TTC549 (cell line): ENCODE measurements at regions not wholly inside any gene's neighbourhood (a gene's known extent, or its start where the extent isn't known, plus 50 kb on each side); places are given as distances from the start of the nearest gene placed in this dataset.

Experiments
- FAIRE-seq: peaks from 2 replicates; lab custom pipeline; 2012; peaks lifted over from hg19 to GRCh38; lab: Jason Lieb, UNC

DNA sequence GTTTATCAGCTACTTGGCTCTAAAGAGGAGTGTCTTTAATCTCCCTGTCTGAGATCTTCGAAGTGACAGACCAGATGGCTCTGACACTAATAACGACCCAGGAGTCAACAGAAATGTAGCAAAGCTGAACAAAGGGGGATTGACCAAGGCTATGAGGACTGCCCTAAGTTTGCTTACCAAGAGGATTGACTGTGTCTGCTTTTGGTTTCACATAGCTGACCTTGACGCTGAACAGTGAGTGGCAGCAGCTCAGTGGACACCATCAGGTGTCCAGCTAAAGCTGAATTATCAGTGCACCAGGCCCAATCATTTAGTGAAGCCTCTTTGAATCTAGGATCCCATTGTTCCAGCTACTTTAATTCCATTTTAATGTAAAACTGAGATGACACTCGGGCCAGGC, 262.6 kb downstream of the COX7C start:
- FAIRE-seq = no peak

DNA sequence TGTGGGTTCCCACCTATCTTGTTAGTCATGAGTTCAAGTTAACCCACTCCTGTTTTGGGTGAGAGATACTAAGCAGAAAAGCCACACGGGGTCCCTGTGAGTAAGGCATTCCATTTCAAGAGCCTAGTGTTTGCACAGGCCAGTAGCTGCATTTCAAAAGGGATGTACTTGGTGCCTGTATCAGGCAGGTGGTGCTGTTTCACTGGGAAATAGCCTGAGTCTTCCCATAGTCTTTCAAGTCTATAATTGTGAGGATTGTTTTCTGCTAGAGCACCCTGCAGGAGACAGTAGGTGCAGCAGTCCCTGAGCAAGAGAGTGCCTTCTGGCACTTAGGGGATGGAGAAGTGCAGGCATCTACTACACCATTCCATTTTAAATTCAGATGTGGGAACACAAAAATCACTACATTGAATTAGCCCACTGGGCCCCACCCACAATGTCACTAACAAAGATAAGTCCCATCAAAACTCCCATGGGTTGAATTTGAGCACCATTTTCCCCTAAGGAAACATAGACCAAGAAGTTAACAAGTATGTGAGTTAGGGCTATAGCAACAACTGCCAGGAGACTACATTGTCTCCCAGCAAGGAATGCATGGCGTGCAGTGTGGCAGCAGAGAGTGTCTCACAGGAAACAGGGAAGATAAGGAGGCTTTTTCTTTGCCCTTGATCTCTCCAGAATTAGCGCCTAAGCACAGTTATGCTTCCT, 263.2 kb downstream of the COX7C start:
- no peak for FAIRE-seq

DNA sequence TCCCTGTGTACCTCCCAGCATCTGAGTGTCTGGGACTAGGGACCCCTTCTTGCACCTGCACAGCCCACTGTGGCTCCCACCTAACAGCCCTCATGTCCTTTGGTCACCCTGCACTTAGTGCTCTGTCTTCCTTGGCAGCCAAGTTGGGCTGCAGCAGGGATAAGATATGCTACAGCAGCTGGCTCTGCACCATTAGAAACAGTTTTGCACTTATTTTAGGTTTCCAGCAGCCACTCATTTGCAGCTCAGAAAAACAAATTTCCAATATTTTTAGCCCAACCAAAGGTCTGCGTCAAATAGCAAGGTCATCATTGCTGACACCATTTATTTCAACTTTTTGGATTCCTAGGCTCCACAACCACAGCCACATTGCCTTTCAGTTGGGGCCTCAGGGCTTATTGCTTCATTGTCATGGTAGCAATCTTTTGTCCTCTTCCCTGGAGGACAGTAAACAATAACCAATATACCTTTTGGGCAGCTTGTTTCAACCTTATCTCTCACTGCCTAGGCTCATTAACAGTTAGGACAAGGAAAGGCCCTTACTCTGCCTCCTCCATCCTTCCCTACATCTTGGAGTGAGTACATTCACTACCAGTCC, 263.9 kb downstream of the COX7C start:
- FAIRE-seq = no peak

DNA sequence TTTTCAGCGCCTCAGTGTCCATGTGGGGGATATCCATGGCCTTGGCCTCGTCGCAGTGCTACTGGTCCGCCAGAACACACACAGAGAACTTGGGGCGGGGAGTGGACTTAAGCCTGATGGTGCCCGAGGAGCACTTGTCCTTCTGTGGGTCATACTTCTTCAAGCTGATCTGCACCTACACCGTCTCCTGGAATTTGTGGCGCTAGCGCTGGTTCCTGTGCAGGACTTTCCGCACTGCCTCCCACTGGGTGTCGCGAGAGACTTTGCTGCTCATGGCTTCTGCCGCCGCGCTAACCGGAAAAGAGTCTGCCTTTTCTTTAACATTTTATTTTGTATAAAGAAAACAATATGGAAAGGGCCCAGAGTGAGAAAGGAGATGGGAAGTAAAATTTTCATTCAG, 266.9 kb downstream of the COX7C start:
- no peak for FAIRE-seq

DNA sequence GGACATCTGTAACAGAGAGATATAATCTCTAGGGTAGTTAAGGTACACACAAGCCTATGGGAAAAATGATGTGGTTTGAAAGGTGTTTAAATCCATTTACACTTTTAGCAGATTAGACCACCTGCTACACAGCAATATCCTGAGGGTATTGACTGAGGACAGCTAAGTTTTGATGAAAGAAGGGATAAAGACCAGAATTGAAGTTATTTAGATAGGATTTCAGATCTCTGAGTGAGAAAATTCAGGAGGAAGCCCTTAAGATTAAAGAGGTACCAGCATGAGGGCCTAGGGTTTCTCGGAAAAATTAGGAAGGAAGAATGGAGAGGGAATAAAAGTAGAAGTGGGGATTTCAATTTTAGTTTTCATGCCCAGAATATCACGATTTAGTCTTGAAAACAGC, 267.3 kb downstream of the COX7C start:
- no peak for FAIRE-seq

DNA sequence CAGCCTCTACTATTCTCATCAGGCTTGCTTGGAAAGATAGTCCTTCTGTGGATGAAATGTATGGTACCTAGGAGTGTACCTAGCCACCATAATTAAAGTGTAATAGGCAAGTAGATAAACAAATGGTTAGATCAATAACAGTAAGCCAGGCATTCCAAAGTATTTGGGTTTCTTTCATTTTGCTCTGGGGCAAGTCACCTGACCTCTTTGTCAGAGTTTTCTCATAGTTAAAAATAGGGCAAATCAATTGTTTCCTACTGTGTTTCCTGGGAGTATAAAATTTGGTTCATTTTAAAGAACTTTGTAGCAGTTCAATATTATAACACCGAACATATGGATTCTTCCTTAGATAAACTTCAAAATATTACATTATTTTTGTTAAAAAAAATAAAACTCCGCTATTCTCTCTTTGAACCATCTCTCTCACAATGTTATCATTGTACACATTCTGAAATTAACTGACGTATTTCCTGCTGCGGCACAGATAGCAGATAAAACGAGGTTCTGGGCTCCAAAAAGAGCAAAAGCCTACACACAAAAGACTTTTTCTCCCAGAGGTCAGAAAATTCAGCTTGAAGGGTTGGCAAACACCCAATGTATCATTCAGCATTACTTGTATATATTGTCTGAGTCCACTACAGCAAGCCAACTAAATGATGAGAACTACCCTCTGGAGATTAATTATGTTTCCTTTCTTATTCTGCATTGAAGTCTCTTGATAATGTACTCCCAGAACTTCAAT, 267.9 kb downstream of the COX7C start:
- no peak for FAIRE-seq

DNA sequence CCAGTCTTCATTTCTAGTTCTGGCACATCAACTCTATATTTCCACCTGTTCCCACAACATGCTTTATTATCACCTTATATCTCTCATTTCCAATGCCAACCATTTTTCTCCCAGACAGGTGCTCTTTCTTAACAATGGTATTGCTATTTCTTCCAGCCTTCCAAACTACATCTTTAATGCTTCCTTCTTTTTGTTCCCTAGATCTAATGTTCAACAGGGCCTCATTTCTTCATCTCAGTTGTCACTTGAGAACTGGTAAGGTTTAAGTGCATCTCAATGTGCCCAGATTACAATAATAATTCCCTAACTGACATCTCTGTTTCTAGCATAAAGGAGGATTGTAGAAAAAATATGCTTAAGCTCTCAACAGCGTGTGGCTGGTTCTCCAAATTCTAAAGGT, 272.6 kb downstream of the COX7C start:
- FAIRE-seq = no peak

DNA sequence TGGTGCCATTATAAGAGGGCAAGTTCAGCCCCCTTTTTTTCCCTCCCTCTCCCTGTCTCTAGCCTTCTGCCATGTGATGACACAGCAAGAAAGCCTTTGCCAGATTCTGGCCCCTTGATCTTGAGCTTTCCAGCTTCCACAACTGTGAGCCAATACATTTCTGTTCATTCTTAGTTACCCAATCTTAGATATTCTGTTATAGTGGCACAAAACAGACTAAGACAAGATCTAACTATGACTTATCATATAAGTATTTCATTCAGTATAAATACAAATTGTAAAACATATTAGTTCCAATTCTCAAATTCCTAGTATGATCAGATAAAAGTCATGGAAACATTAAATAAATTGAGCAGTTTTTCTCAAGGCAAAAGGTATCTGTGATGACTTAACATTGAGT, 276.3 kb downstream of the COX7C start:
- no peak for FAIRE-seq

DNA sequence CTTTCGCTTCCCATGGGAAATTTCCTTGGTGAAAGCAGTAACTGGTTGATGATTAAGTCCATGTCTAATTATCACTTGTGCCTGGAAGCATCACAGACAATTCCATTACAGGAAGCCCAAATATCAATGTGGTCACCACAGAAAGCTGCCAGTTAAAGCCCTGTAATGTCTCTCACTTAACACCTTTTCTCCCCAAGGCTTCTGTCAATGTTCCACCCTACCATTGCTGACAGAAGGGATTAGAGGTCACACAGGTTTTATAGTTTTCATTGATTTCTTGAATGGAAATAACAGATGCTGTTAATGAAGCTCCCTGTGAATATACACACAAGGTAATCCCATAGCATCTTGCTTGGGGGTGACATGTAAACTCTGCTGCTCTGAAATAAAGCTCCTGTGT, 279.2 kb downstream of the COX7C start:
- no peak for FAIRE-seq

DNA sequence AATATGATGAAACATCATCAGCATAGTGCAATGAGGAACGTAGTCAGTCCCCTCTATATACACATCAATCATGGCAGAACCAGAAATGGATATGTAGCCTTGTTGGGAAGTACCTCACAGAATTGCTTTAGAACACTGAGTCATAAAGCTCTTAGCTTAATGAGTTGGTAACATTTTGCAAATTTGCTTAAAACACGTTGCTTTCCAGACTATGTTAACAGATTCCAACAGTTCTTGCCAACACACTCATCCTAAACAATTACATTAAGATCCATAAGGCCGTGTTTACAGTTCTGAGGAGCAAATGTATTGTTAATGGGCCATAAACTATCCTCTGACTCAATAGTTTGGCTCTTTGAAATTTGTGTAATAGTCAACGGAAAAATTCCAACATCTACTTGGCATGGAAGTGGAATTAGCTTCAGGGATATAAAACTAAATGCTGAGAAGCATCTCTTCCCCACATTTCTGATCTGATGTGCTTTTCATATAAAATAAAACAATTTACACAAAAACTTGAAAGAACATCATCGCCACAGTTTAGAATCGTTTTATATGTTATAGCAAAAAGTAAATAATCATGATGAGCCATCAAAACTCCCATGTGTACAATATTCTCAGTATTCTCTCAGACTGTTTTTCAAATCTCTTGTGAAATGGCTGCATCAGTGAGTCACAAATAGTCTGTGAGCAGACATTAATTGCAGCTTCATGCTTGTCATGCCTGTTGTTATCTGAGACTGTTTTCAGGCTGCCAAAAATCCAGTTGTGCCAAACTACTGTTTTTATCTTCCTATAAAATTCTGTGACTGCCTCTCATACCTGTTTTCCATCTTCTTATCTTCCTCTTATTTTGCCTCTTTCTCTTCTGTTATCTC, 291.9 kb downstream of the COX7C start:
- no peak for FAIRE-seq

DNA sequence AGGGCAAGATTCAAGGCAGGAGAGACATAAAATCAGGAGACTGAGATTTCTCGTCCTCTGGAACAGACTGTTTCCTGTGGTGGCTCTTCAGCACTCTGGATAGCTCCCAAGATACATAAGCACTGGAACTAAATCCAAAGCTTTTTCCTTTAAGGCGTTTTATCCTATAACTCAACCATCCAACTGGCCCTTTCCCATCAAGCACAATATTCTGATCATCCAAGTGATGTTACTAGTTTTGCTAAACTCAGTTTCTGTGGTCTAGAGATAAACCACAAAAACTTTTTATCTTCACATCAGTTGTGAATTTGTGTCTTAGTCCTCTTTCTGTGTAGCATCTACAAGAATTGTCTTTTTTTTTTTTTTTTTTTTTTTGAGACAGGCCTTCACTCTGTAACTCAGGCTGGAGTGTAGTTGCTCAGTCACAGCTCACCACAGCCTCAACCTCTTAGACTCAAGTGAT, 299.4 kb downstream of the COX7C start:
- no peak for FAIRE-seq

DNA sequence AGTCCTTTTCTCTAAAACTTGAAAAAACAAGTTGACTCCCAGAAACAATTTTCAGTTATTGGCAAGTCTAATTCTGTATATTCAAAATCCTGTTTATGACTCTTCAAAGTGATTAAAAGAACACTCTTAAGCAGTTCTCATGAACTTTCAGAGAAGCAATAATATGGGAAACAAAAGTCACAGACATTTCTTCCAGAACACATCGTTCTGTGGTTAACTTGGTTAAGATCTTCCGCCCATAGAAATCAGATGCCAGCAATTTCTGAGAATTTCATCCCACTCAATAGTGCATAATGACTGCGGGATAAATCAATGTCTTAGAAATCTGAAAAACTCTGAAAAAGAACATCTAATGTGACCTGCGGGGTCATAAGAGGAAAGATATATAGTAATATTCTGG, 300.5 kb downstream of the COX7C start:
- no peak for FAIRE-seq

DNA sequence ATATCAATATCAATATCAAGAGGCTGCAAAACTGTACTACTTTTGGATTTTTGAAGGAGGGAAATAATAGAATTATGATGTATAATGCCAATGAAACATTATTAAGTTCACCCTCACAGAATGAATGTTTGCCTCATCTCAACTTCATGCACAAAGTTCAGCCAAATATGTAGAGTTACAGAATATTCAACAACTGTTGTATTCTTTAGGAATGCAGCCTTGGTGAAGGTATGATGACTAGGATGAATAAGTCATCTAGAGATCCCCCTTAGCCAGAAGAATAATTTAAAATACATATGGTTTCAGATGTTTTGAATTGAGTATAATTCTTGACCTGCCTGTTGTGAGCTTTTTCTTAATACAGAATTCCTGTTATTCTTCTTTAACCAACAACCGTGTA, 308.3 kb downstream of the COX7C start:
- FAIRE-seq = no peak

DNA sequence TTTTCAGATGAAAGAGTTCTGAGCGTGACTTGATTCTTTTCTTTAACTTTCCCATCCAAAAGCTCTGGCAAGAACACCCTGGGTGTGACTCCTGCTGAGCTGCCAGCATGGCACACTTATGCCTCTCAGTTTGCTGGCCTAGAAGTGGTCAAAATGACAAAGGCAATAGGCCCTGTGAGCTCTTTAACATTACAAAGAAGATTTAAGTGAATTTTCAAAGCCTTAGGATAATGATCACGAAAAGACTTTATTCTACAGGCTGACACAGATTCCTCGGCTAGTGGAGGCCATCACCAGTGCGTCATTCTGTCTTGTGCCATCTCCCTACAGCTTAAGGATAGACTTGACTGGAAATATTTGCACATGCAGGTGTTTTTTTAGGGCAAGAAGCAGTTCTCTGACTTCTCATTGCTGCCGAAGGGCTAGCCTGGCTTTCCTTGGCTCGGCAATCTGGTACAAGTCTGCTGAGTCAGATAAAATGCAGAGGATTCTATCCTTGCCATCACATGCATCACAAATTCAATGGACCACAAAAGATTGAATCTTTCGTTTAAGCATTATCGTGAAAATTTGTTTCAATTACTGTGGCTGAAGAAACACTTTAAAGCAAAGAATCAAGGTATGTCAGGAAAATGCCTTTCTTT, 311.5 kb downstream of the COX7C start:
- no peak for FAIRE-seq

DNA sequence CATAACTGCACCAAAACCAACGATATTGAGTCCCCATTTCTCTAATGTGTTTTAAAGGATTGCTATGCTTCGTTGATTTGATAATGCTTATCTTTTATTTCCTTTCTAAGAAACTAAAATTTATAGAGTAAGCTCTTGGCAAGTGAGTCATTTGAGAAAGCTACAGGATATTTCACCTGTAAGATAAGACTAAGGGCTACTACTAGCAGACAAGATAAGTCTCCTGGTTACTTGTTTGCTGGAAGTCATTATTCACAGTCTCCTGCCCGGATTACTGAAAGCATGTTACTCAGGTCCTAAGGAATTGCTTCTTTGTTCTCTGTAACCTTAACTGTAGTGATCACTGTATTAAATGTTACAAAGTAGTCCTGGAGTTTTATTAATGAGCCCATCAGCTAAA, 315.9 kb upstream of the RASA1 start:
- FAIRE-seq = no peak

DNA sequence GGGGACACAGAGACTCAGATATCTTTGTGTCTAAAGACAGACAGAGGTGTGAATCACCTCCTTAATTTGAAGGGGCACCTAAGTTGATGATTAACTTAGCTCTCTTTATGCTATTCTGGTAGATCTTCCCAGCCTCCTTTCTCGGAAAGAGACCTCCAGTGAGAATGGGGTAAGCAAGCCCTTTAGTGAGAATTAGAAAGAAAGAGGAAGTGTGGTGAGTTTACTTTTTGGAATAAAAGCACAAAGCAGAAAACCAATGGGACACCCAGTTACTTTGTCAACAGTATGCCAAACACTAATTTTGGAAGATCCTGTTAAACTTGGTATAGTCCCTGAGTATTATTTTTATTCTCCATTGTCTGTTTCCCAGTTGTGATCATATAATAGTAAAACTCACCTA, 302.8 kb upstream of the RASA1 start:
- no peak for FAIRE-seq

DNA sequence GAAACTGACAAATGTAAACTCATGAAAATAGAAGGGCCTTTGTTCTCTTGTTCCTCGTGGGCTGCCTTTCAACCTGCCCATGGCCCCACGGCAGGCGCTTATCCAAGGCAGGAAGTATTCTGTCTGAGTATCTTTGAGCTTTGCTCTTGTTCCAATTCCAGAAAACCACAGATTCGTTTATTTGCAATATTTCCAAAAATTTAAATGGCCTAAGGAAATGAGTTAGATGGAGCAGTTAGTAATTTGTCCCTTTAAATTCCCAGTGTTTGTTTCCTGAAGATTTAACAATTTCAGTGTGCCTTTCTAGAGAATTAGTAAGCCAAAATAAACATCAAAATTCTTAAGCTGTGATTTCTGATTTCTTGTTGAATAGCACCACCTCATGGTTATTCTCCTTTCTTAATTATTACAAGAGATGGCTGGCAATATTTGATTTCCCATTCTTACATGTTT, 299.4 kb upstream of the RASA1 start:
- FAIRE-seq = no peak

DNA sequence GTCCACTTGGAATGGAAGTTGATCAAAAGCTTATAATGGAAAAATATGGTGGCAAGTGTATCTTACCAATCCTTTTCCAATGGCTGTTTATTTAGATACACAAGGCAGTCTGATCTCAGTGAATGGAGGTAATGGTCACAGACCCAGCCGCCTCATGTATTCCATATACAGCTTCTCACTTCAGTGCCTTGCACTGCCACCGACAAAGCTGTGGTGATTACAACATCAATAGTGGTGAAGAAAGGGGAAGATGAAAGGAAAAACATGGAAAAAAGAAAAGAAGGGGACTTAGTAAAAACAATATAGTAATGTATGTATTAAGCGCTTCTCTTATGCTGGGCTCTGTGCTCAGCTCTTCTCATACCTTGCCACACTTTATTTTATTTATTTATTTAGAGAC, 297.3 kb upstream of the RASA1 start:
- no peak for FAIRE-seq

DNA sequence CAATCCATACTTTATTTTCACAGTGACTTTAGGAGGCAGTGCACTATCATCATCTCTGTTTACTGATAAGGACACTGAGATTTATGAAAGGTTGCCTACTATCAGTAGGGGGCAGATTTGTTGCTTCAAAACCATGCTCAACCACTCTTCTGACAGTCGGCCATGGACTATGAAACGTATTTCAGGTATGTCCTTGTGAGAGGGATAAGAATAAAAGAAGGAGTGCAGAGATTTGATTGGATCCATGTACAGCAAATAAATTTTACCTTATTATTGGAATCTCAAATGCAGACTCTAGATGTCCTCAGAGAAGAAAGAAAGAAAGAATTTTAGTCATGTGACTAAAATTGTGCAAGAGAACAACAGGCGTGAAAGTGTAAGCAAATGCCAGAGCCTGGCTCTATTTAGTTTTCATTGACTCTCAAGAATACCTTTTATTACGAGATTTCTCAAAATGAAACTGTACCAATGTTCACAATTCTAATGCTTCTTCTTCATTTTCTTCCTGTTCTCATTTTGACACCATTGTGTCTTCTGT, 296.6 kb upstream of the RASA1 start:
- FAIRE-seq = no peak

DNA sequence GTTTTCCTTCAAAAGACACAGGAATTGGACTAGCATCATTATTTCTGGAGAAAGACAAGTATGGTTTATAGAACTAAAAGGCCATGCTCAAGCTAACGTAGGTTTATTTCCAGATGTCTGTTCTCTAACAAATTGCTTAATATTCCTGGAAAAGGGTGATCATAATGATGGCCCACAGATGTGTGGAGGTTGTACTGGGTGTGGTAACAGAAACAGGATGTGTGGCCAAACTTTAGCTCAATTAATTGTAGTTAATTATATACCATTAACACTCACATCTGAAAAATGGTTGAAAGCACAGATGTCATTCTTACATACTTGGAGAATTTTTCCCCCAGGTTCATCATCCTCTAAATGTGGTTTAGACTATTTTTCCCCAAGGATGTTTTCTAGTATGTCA, 292.7 kb upstream of the RASA1 start:
- no peak for FAIRE-seq

DNA sequence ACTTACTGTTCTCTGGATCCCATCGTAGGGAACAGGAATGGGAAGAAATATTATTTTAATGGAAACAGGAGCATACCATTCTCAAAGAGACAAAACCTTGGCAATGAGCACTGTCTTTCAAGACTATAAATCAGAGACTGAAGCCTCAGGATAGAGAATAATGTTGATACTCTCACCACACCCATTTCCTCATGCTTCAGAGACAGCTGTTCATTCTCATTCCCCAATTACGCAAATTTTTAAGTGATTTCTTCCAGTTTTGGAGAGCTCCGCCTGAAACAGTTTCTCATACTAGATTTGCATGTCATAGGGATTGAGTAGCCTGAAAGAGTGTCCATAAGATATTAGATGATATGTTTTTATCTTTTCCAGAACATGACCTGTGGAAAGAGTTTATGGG, 290.5 kb upstream of the RASA1 start:
- FAIRE-seq = no peak

DNA sequence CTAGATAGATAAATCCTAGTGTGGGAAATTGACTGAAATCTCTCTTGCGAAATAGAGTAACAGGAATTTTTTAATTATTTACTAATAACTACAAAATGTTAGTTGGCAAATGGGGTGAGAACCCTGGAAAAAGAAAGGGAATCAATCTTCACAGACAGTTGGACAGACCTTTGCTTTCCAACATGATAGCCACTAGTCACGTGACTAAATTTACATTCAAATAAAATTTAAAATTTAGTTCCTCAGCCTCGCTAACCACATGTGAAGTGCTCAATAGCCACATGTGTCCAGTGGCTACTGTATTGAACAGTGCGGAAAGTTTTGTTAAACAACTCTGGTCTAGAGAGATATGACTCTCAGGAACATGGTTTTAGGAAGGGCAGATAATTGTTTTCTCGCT, 289.9 kb upstream of the RASA1 start:
- no peak for FAIRE-seq
